ENCODE measurements at regions not wholly inside any gene's neighbourhood (a gene's known extent, or its start where the extent isn't known, plus 50 kb on each side); places are given as distances from the start of the nearest gene placed in this dataset.
"Not testable (repeated sequence)": the region's sequence is repeated elsewhere in the genome, so short reads cannot be mapped to it uniquely, and the experiment has no call there.

- no peak overlapping the region for H2BK5ac ChIP-seq (ENCODE audit: low read depth, low read length, poor library complexity)
- no peak overlapping the region for H4K12ac ChIP-seq (ENCODE audit: low read depth, low read length)
- no peak overlapping the region for H3K4me2 ChIP-seq (ENCODE audit: low read length)
- H2AK5ac ChIP-seq (ENCODE audit: low read length): no peak overlapping the region
- H3K4me3 ChIP-seq (ENCODE audit: low read depth, low read length): no peak overlapping the region
- H3K18ac ChIP-seq (ENCODE audit: low read length): no peak overlapping the region
- H2AFZ ChIP-seq (ENCODE audit: insufficient read depth, low read length, poor library complexity): no peak overlapping the region
- no peak overlapping the region for H2BK120ac ChIP-seq (ENCODE audit: insufficient read depth, low read length, poor library complexity)
- no peak overlapping the region for H3K27ac ChIP-seq (ENCODE audit: low read depth, low read length)
- H2BK12ac ChIP-seq (ENCODE audit: low read length): no peak overlapping the region
- WGBS (ENCODE audit: extremely low coverage, insufficient coverage, insufficient read length): no CpG with 5 or more reads among the region's 2 CpGs
- H4K91ac ChIP-seq (ENCODE audit: low read depth, low read length): no peak overlapping the region
- H3K79me2 ChIP-seq (ENCODE audit: control insufficient read depth, insufficient read depth, low read length, poor library complexity): no peaks in the 10 kb centered on the region
- no peak overlapping the region for H4K8ac ChIP-seq (ENCODE audit: low read depth, low read length)
- no peaks in the 10 kb centered on the region for H3K27me3 ChIP-seq (ENCODE audit: insufficient read depth, low read length)
- peaks cover 7 to 14% of the 10 kb centered on the region in 2 experiments for H3K4me1 ChIP-seq (ENCODE audit: control insufficient read depth in 1 of 2, insufficient read depth in 2 of 2, low read length in 2 of 2)
- no peaks in the 10 kb centered on the region for H3K79me1 ChIP-seq (ENCODE audit: low read length)
- H3K14ac ChIP-seq (ENCODE audit: low read length): no peak overlapping the region
- H3K36me3 ChIP-seq (ENCODE audit: control insufficient read depth in 1 of 2, insufficient read depth in 2 of 2, low read length in 2 of 2): no peaks in the 10 kb centered on the region
- H3K9me3 ChIP-seq (ENCODE audit: insufficient read depth, low read depth, low read length): no peaks in the 10 kb centered on the region
- H3K9ac ChIP-seq (ENCODE audit: low read length): no peak overlapping the region
- H3K23ac ChIP-seq (ENCODE audit: low read length): no peak overlapping the region
- no peak overlapping the region for H3K4ac ChIP-seq (ENCODE audit: low read depth, low read length)
- no peak for DNase-seq
Measured at GRCh38 chr1:94754095-94754494, 66.1 kb upstream of the SLC44A3 start.

- no peaks in the 10 kb centered on the region for H3K9me3 ChIP-seq (ENCODE audit: insufficient read depth, low read depth, low read length)
- no peak overlapping the region for H2BK5ac ChIP-seq (ENCODE audit: low read depth, low read length, poor library complexity)
- no peak overlapping the region for H2BK12ac ChIP-seq (ENCODE audit: low read length)
- DNase-seq: no peak
- no peak overlapping the region for H3K4ac ChIP-seq (ENCODE audit: low read depth, low read length)
- H4K8ac ChIP-seq (ENCODE audit: low read depth, low read length): no peak overlapping the region
- H3K23ac ChIP-seq (ENCODE audit: low read length): no peak overlapping the region
- H3K4me1 ChIP-seq (ENCODE audit: control insufficient read depth in 1 of 2, insufficient read depth in 2 of 2, low read length in 2 of 2): peaks cover 7 to 14% of the 10 kb centered on the region in 2 experiments
- no peak overlapping the region for H4K91ac ChIP-seq (ENCODE audit: low read depth, low read length)
- no peak overlapping the region for H2BK120ac ChIP-seq (ENCODE audit: insufficient read depth, low read length, poor library complexity)
- no peak overlapping the region for H3K14ac ChIP-seq (ENCODE audit: low read length)
- H3K18ac ChIP-seq (ENCODE audit: low read length): no peak overlapping the region
- H3K79me2 ChIP-seq (ENCODE audit: control insufficient read depth, insufficient read depth, low read length, poor library complexity): no peaks in the 10 kb centered on the region
- no peaks in the 10 kb centered on the region for H3K27me3 ChIP-seq (ENCODE audit: insufficient read depth, low read length)
- no peaks in the 10 kb centered on the region for H3K79me1 ChIP-seq (ENCODE audit: low read length)
- H3K4me2 ChIP-seq (ENCODE audit: low read length): no peak overlapping the region
- no peak overlapping the region for H3K9ac ChIP-seq (ENCODE audit: low read length)
- no peak overlapping the region for H4K12ac ChIP-seq (ENCODE audit: low read depth, low read length)
- H2AK5ac ChIP-seq (ENCODE audit: low read length): no peak overlapping the region
- WGBS (ENCODE audit: extremely low coverage, insufficient coverage, insufficient read length): no CpG with 5 or more reads among the region's 6 CpGs
- H3K36me3 ChIP-seq (ENCODE audit: control insufficient read depth in 1 of 2, insufficient read depth in 2 of 2, low read length in 2 of 2): no peaks in the 10 kb centered on the region
- H2AFZ ChIP-seq (ENCODE audit: insufficient read depth, low read length, poor library complexity): no peak overlapping the region
- no peak overlapping the region for H3K27ac ChIP-seq (ENCODE audit: low read depth, low read length)
- no peak overlapping the region for H3K4me3 ChIP-seq (ENCODE audit: low read depth, low read length)
Measured at GRCh38 chr1:94753171-94753972, 66.8 kb upstream of the SLC44A3 start.

GRCh38 chr1:94751483-94751882 is 68.7 kb upstream of the SLC44A3 start:
- H2BK12ac ChIP-seq (ENCODE audit: low read length); H3K79me2 ChIP-seq (ENCODE audit: control insufficient read depth, insufficient read depth, low read length, poor library complexity); H3K18ac ChIP-seq (ENCODE audit: low read length); H3K9ac ChIP-seq (ENCODE audit: low read length); H3K4ac ChIP-seq (ENCODE audit: low read depth, low read length); H3K14ac ChIP-seq (ENCODE audit: low read length); H3K27me3 ChIP-seq (ENCODE audit: insufficient read depth, low read length); H4K91ac ChIP-seq (ENCODE audit: low read depth, low read length); H2AFZ ChIP-seq (ENCODE audit: insufficient read depth, low read length, poor library complexity); H3K27ac ChIP-seq (ENCODE audit: low read depth, low read length); H3K23ac ChIP-seq (ENCODE audit: low read length); H3K36me3 ChIP-seq (ENCODE audit: control insufficient read depth in 1 of 2, insufficient read depth in 2 of 2, low read length in 2 of 2); DNase-seq; H3K4me2 ChIP-seq (ENCODE audit: low read length); H3K9me3 ChIP-seq (ENCODE audit: insufficient read depth, low read depth, low read length); H4K8ac ChIP-seq (ENCODE audit: low read depth, low read length); H2AK5ac ChIP-seq (ENCODE audit: low read length); H3K4me3 ChIP-seq (ENCODE audit: low read depth, low read length); H2BK120ac ChIP-seq (ENCODE audit: insufficient read depth, low read length, poor library complexity); H2BK5ac ChIP-seq (ENCODE audit: low read depth, low read length, poor library complexity); H3K79me1 ChIP-seq (ENCODE audit: low read length); H4K12ac ChIP-seq (ENCODE audit: low read depth, low read length): not testable (repeated sequence)
- WGBS (ENCODE audit: extremely low coverage, insufficient coverage, insufficient read length): no CpG with 5 or more reads among the region's 5 CpGs
- H3K4me1 ChIP-seq (ENCODE audit: control insufficient read depth in 1 of 2, insufficient read depth in 2 of 2, low read length in 2 of 2): peaks cover 7 to 17% of the 10 kb centered on the region in 2 experiments

GRCh38 chr1:94746635-94747525 is 73.3 kb upstream of the SLC44A3 start:
- Histone ChIP-seq H3K36me3 (ENCODE audit: control insufficient read depth in 1 of 2, insufficient read depth in 2 of 2, low read length in 2 of 2) (no peaks in the 10 kb centered on the region), H3K23ac (ENCODE audit: low read length) (no peak overlapping the region), H2BK12ac (ENCODE audit: low read length) (no peak overlapping the region), H3K18ac (ENCODE audit: low read length) (no peak overlapping the region), H2AK5ac (ENCODE audit: low read length) (no peak overlapping the region), H4K91ac (ENCODE audit: low read depth, low read length) (peak overlapping the region; percentile 78), H3K79me1 (ENCODE audit: low read length) (peaks cover 5% of the 10 kb centered on the region), H3K4me2 (ENCODE audit: low read length) (peak overlapping the region; percentile 1), H3K9ac (ENCODE audit: low read length) (no peak overlapping the region), H3K14ac (ENCODE audit: low read length) (no peak overlapping the region), H3K79me2 (ENCODE audit: control insufficient read depth, insufficient read depth, low read length, poor library complexity) (no peaks in the 10 kb centered on the region), H3K4ac (ENCODE audit: low read depth, low read length) (no peak overlapping the region), H2BK5ac (ENCODE audit: low read depth, low read length, poor library complexity) (no peak overlapping the region), H4K12ac (ENCODE audit: low read depth, low read length) (no peak overlapping the region), H4K8ac (ENCODE audit: low read depth, low read length) (no peak overlapping the region), H3K4me3 (ENCODE audit: low read depth, low read length) (no peak overlapping the region), H2AFZ (ENCODE audit: insufficient read depth, low read length, poor library complexity) (no peak overlapping the region), H3K27ac (ENCODE audit: low read depth, low read length) (peak overlapping the region; percentile 72), H3K4me1 (ENCODE audit: control insufficient read depth in 1 of 2, insufficient read depth in 2 of 2, low read length in 2 of 2) (peaks cover 9 to 11% of the 10 kb centered on the region in 2 experiments), H3K9me3 (ENCODE audit: insufficient read depth, low read depth, low read length) (peaks cover 2% of the 10 kb centered on the region), H3K27me3 (ENCODE audit: insufficient read depth, low read length) (no peaks in the 10 kb centered on the region), H2BK120ac (ENCODE audit: insufficient read depth, low read length, poor library complexity) (no peak overlapping the region)
- no CpG with 5 or more reads among the region's 8 CpGs for WGBS (ENCODE audit: extremely low coverage, insufficient coverage, insufficient read length)
- DNase-seq: peak; percentile 85 to 88
